Mesenchymal stem cell (in vitro differentiated cells and primary cell): ENCODE measurements at regions not wholly inside any gene's neighbourhood (a gene's known extent, or its start where the extent isn't known, plus 50 kb on each side); places are given as distances from the start of the nearest gene placed in this dataset.

Experiments used
- DNase-seq: peaks from one replicate; pipeline ENCODE4 v3.0.0-alpha.2; 2013
- H2AFZ ChIP-seq: one replicate; pipeline ENCODE4 v1.6.1; 2013; ENCODE audit warnings: low read depth, mild to moderate bottlenecking, control low read depth, inconsistent platforms, low read length, moderate library complexity
- H2AK5ac ChIP-seq: 2 replicates; pipeline ENCODE4 v1.6.1; 2013; ENCODE audit warnings: low read length, moderate library complexity, mild to moderate bottlenecking, inconsistent platforms; ENCODE audit not compliant: severe bottlenecking
- H2BK120ac ChIP-seq: one replicate; pipeline ENCODE4 v1.6.1; 2013; ENCODE audit warnings: low read depth, mild to moderate bottlenecking, inconsistent platforms, low read length, moderate library complexity
- H2BK12ac ChIP-seq, 2 experiments: one replicate each; pipeline ENCODE4 v1.6.1; 2013; ENCODE audit warnings: inconsistent platforms in 2 of 2, low read length in 2 of 2, mild to moderate bottlenecking in 2 of 2, moderate library complexity in 2 of 2, control low read depth in 1 of 2
- H2BK15ac ChIP-seq: one replicate; pipeline ENCODE4 v1.6.1; 2013; ENCODE audit warnings: mild to moderate bottlenecking, low read depth, inconsistent platforms; ENCODE audit not compliant: poor library complexity, severe bottlenecking
- H2BK5ac ChIP-seq: 2 replicates; pipeline ENCODE4 v1.6.1; 2013; ENCODE audit warnings: low read depth, mild to moderate bottlenecking, low read length, control low read depth, inconsistent platforms; ENCODE audit not compliant: poor library complexity, severe bottlenecking
- H3K14ac ChIP-seq, 2 experiments: one replicate each; pipeline ENCODE4 v1.6.1; 2013; ENCODE audit warnings: inconsistent platforms in 2 of 2, low read length in 2 of 2, control low read depth in 1 of 2, mild to moderate bottlenecking in 1 of 2, moderate library complexity in 1 of 2
- H3K18ac ChIP-seq, 2 experiments: one replicate each; pipeline ENCODE4 v1.6.1; 2013; ENCODE audit warnings: inconsistent platforms in 2 of 2, low read length in 2 of 2, control low read depth in 1 of 2, low read depth in 1 of 2, mild to moderate bottlenecking in 1 of 2
- H3K23ac ChIP-seq, 2 experiments: one replicate each; pipeline ENCODE4 v1.6.1; 2013; ENCODE audit warnings: inconsistent platforms in 2 of 2, low read length in 2 of 2, mild to moderate bottlenecking in 2 of 2, moderate library complexity in 2 of 2, control low read depth in 1 of 2
- H3K27ac ChIP-seq: 2 replicates; pipeline ENCODE4 v1.5.1; 2013; ENCODE audit warnings: mild to moderate bottlenecking, moderate library complexity, low read length, control low read depth, inconsistent platforms; ENCODE audit not compliant: poor library complexity, severe bottlenecking
- H3K27me3 ChIP-seq, 2 experiments: 2 replicates each; pipeline versions ENCODE4 v1.6.1 to v1.7.0; 2013; ENCODE audit warnings: low read length in 2 of 2, mild to moderate bottlenecking in 2 of 2, moderate library complexity in 2 of 2, control low read depth in 1 of 2, inconsistent platforms in 1 of 2; ENCODE audit not compliant: control insufficient read depth in 1 of 2, insufficient read depth in 1 of 2
- H3K36me3 ChIP-seq, 2 experiments: 2 replicates each; pipeline versions ENCODE4 v1.6.1 to v1.7.0; 2013; ENCODE audit warnings: low read length in 2 of 2, control low read depth in 1 of 2, inconsistent platforms in 1 of 2, low read depth in 1 of 2, mild to moderate bottlenecking in 1 of 2; ENCODE audit not compliant: insufficient read depth in 2 of 2, control insufficient read depth in 1 of 2
- H3K4ac ChIP-seq, 2 experiments: one replicate each; pipeline ENCODE4 v1.6.1; 2013; ENCODE audit warnings: inconsistent platforms in 2 of 2, low read length in 2 of 2, mild to moderate bottlenecking in 2 of 2, moderate library complexity in 2 of 2, control low read depth in 1 of 2, low read depth in 1 of 2
- H3K4me1 ChIP-seq: 2 replicates; pipeline ENCODE4 v1.6.1; 2013; ENCODE audit warnings: low read depth, low read length, control low read depth; ENCODE audit not compliant: control insufficient read depth, insufficient read depth
- H3K4me2 ChIP-seq: 2 replicates; pipeline ENCODE4 v1.6.1; 2013; ENCODE audit warnings: low read length, mild to moderate bottlenecking, inconsistent platforms; ENCODE audit not compliant: poor library complexity, severe bottlenecking
- H3K4me3 ChIP-seq, 2 experiments: 2 replicates each; pipeline versions ENCODE4 v1.5.1 to v1.7.0; 2013; ENCODE audit warnings: low read length in 2 of 2, mild to moderate bottlenecking in 2 of 2, control low read depth in 1 of 2, low read depth in 1 of 2; ENCODE audit not compliant: insufficient read depth in 1 of 2
- H3K79me1 ChIP-seq: replicated peaks from 2 replicates; pipeline ENCODE4 v1.6.1; 2013; ENCODE audit warnings: mild to moderate bottlenecking, control low read depth, low read length, inconsistent platforms; ENCODE audit not compliant: poor library complexity, severe bottlenecking
- H3K9ac ChIP-seq: 2 replicates; pipeline ENCODE4 v1.7.0; 2013; ENCODE audit warnings: mild to moderate bottlenecking, low read length, moderate library complexity
- H3K9me3 ChIP-seq: 2 replicates; pipeline ENCODE4 v1.7.0; 2013; ENCODE audit warnings: mild to moderate bottlenecking, low read length; ENCODE audit not compliant: control insufficient read depth
- H4K8ac ChIP-seq: one replicate; pipeline ENCODE4 v1.6.1; 2013; ENCODE audit warnings: inconsistent platforms, mild to moderate bottlenecking, low read length, moderate library complexity
- H4K91ac ChIP-seq: one replicate; pipeline ENCODE4 v1.6.1; 2013; ENCODE audit warnings: mild to moderate bottlenecking, low read length, inconsistent platforms
- WGBS: methylation state at CpG from one replicate; pipeline ENCODE4 v1.1.7; 2013; ENCODE audit warnings: mixed read lengths; 5-methylcytosine and 5-hydroxymethylcytosine counted together

- H3K23ac ChIP-seq, result no peak overlapping the region
- no peaks in the 10 kb centered on the region for H3K9me3 ChIP-seq
- DNase-seq, result no peak
- H4K8ac ChIP-seq, result no peak overlapping the region
- no peak overlapping the region for H2BK15ac ChIP-seq
- no peak overlapping the region for H3K4me2 ChIP-seq
- no peak overlapping the region for H3K14ac ChIP-seq
- no peak overlapping the region for H2AK5ac ChIP-seq
- no peaks in the 10 kb centered on the region for H3K79me1 ChIP-seq
- H3K27me3 ChIP-seq, result no peaks in the 10 kb centered on the region
- H2AFZ ChIP-seq, result no peak overlapping the region
- H3K4me3 ChIP-seq, result no peak overlapping the region
- no peaks in the 10 kb centered on the region for H3K4me1 ChIP-seq
- WGBS, result 81% methylated on average over 7 of the region's 7 CpGs
- H2BK120ac ChIP-seq, result no peak overlapping the region
- no peaks in the 10 kb centered on the region for H3K36me3 ChIP-seq
- H4K91ac ChIP-seq, result no peak overlapping the region
- H2BK12ac ChIP-seq, result no peak overlapping the region
- no peak overlapping the region for H3K4ac ChIP-seq
- H3K9ac ChIP-seq, result no peak overlapping the region
- no peak overlapping the region for H2BK5ac ChIP-seq
- H3K27ac ChIP-seq, result no peak overlapping the region
- H3K18ac ChIP-seq, result no peak overlapping the region
These were observed 110.2 kb upstream of the C1orf174 start for GRCh38 chr1:4010284-4010683.

- H3K27ac ChIP-seq, result no peak overlapping the region
- no peak overlapping the region for H3K23ac ChIP-seq
- H3K79me1 ChIP-seq, result no peaks in the 10 kb centered on the region
- H2AFZ ChIP-seq, result no peak overlapping the region
- H3K9me3 ChIP-seq, result no peaks in the 10 kb centered on the region
- H2BK15ac ChIP-seq, result no peak overlapping the region
- H2BK120ac ChIP-seq, result no peak overlapping the region
- H3K4me3 ChIP-seq, result no peak overlapping the region
- no peak for DNase-seq
- no peak overlapping the region for H3K4me2 ChIP-seq
- no peaks in the 10 kb centered on the region for H3K27me3 ChIP-seq
- no peak overlapping the region for H2AK5ac ChIP-seq
- no peaks in the 10 kb centered on the region for H3K4me1 ChIP-seq
- no peaks in the 10 kb centered on the region for H3K36me3 ChIP-seq
- no peak overlapping the region for H4K91ac ChIP-seq
- H3K14ac ChIP-seq, result no peak overlapping the region
- H3K18ac ChIP-seq, result no peak overlapping the region
- no peak overlapping the region for H2BK12ac ChIP-seq
- H4K8ac ChIP-seq, result no peak overlapping the region
- H3K4ac ChIP-seq, result no peak overlapping the region
- H3K9ac ChIP-seq, result no peak overlapping the region
- 86% methylated on average over 23 of the region's 25 CpGs for WGBS
- no peak overlapping the region for H2BK5ac ChIP-seq
These were observed 110.9 kb upstream of the C1orf174 start for GRCh38 chr1:4010814-4011605.

- H3K9me3 ChIP-seq, result no peaks in the 10 kb centered on the region
- H3K4ac ChIP-seq, result no peak overlapping the region
- 87% methylated on average over 11 of the region's 17 CpGs for WGBS
- H2AFZ ChIP-seq, result no peak overlapping the region
- H3K36me3 ChIP-seq, result no peaks in the 10 kb centered on the region
- no peak overlapping the region for H2BK12ac ChIP-seq
- no peaks in the 10 kb centered on the region for H3K4me1 ChIP-seq
- no peak overlapping the region for H3K4me3 ChIP-seq
- no peak overlapping the region for H3K23ac ChIP-seq
- no peak overlapping the region for H3K4me2 ChIP-seq
- H3K18ac ChIP-seq, result no peak overlapping the region
- DNase-seq, result no peak
- no peak overlapping the region for H4K91ac ChIP-seq
- H3K9ac ChIP-seq, result no peak overlapping the region
- no peak overlapping the region for H3K14ac ChIP-seq
- no peak overlapping the region for H2BK15ac ChIP-seq
- H3K27me3 ChIP-seq, result no peaks in the 10 kb centered on the region
- no peak overlapping the region for H2AK5ac ChIP-seq
- no peak overlapping the region for H2BK120ac ChIP-seq
- H3K79me1 ChIP-seq, result no peaks in the 10 kb centered on the region
- no peak overlapping the region for H2BK5ac ChIP-seq
- H4K8ac ChIP-seq, result no peak overlapping the region
- no peak overlapping the region for H3K27ac ChIP-seq
These were observed 116.5 kb upstream of the C1orf174 start for GRCh38 chr1:4016351-4017130.

- H3K36me3 ChIP-seq, result no peaks in the 10 kb centered on the region
- H3K18ac ChIP-seq, result no peak overlapping the region
- H3K14ac ChIP-seq, result no peak overlapping the region
- H2AFZ ChIP-seq, result no peak overlapping the region
- no peak overlapping the region for H2BK15ac ChIP-seq
- H2BK120ac ChIP-seq, result no peak overlapping the region
- no peaks in the 10 kb centered on the region for H3K9me3 ChIP-seq
- WGBS, result 78% methylated on average over 11 of the region's 12 CpGs
- no peak overlapping the region for H2BK5ac ChIP-seq
- no peak overlapping the region for H2AK5ac ChIP-seq
- H3K4me2 ChIP-seq, result no peak overlapping the region
- H4K8ac ChIP-seq, result no peak overlapping the region
- no peaks in the 10 kb centered on the region for H3K79me1 ChIP-seq
- H3K4me1 ChIP-seq, result no peaks in the 10 kb centered on the region
- no peak overlapping the region for H3K4me3 ChIP-seq
- no peak overlapping the region for H3K27ac ChIP-seq
- no peak overlapping the region for H3K23ac ChIP-seq
- H3K27me3 ChIP-seq, result no peaks in the 10 kb centered on the region
- no peak overlapping the region for H4K91ac ChIP-seq
- no peak for DNase-seq
- no peak overlapping the region for H3K9ac ChIP-seq
- no peak overlapping the region for H3K4ac ChIP-seq
- no peak overlapping the region for H2BK12ac ChIP-seq
These were observed 117.7 kb upstream of the C1orf174 start for GRCh38 chr1:4017636-4018365.
